ENCODE measurements at regions not wholly inside any gene's neighbourhood (a gene's known extent, or its start where the extent isn't known, plus 50 kb on each side); places are given as distances from the start of the nearest gene placed in this dataset.

- intact Hi-C loops (cut with DNase I), result no loop called here
- DNase-seq (ENCODE audit: low spot score), result no peak
These were observed 923.6 kb upstream of the TENM3 start for GRCh38 chr4:181319629-181320028.

- intact Hi-C loops (cut with DNase I), result no loop called here
- DNase-seq (ENCODE audit: low spot score), result no peak
These were observed 920.1 kb upstream of the TENM3 start for GRCh38 chr4:181323061-181323460.

GRCh38 chr4:181330654-181331201, 912.5 kb upstream of the TENM3 start:
- intact Hi-C loops (cut with DNase I), result no loop called here
- no peak for DNase-seq (ENCODE audit: low spot score)

- no peak for DNase-seq (ENCODE audit: low spot score)
- intact Hi-C loops (cut with DNase I), result no loop called here
These were observed 912.0 kb upstream of the TENM3 start for GRCh38 chr4:181331214-181331613.

GRCh38 chr4:181345931-181346330, 897.3 kb upstream of the TENM3 start:
- intact Hi-C loops (cut with DNase I), result no loop called here

GRCh38 chr4:181350615-181351415, 892.4 kb upstream of the TENM3 start:
- DNase-seq (ENCODE audit: low spot score), result no peak
- intact Hi-C loops (cut with DNase I), result no loop called here

More at GRCh38 chr4:181345931-181346330, 897.3 kb upstream of the TENM3 start:
- no peak for DNase-seq (ENCODE audit: low spot score)

GRCh38 chr4:181364504-181364903, 878.7 kb upstream of the TENM3 start:
- no peak for DNase-seq (ENCODE audit: low spot score)
- intact Hi-C loops (cut with DNase I), result no loop called here

- DNase-seq (ENCODE audit: low spot score), result no peak
- intact Hi-C loops (cut with DNase I), result no loop called here
These were observed 877.5 kb upstream of the TENM3 start for GRCh38 chr4:181365671-181366070.

- intact Hi-C loops (cut with DNase I), result no loop called here
- DNase-seq (ENCODE audit: low spot score), result no peak
These were observed 871.2 kb upstream of the TENM3 start for GRCh38 chr4:181372014-181372413.

- no peak for DNase-seq (ENCODE audit: low spot score)
- intact Hi-C loops (cut with DNase I), result no loop called here
These were observed 867.1 kb upstream of the TENM3 start for GRCh38 chr4:181376058-181376457.

GRCh38 chr4:181388061-181388460, 855.1 kb upstream of the TENM3 start:
- intact Hi-C loops (cut with DNase I), result no loop called here

GRCh38 chr4:181416966-181417365, 826.2 kb upstream of the TENM3 start:
- no peak for DNase-seq (ENCODE audit: low spot score)
- intact Hi-C loops (cut with DNase I), result no loop called here

More at GRCh38 chr4:181388061-181388460, 855.1 kb upstream of the TENM3 start:
- no peak for DNase-seq (ENCODE audit: low spot score)

- DNase-seq (ENCODE audit: low spot score), result no peak
- intact Hi-C loops (cut with DNase I), result no loop called here
These were observed 824.7 kb upstream of the TENM3 start for GRCh38 chr4:181418496-181418895.

- DNase-seq (ENCODE audit: low spot score), result no peak
- intact Hi-C loops (cut with DNase I), result no loop called here
These were observed 822.3 kb upstream of the TENM3 start for GRCh38 chr4:181420950-181421349.

- intact Hi-C loops (cut with DNase I), result no loop called here
- no peak for DNase-seq (ENCODE audit: low spot score)
These were observed 818.7 kb upstream of the TENM3 start for GRCh38 chr4:181424362-181425016.

- intact Hi-C loops (cut with DNase I), result no loop called here
- no peak for DNase-seq (ENCODE audit: low spot score)
These were observed 816.1 kb upstream of the TENM3 start for GRCh38 chr4:181427076-181427475.

GRCh38 chr4:181431006-181431405, 812.2 kb upstream of the TENM3 start:
- intact Hi-C loops (cut with DNase I), result no loop called here
- no peak for DNase-seq (ENCODE audit: low spot score)

GRCh38 chr4:181431661-181432060, 811.5 kb upstream of the TENM3 start:
- DNase-seq (ENCODE audit: low spot score), result no peak
- intact Hi-C loops (cut with DNase I), result no loop called here

- DNase-seq (ENCODE audit: low spot score), result no peak
These were observed 810.9 kb upstream of the TENM3 start for GRCh38 chr4:181432335-181432734.

GRCh38 chr4:181437895-181438294, 805.3 kb upstream of the TENM3 start:
- no peak for DNase-seq (ENCODE audit: low spot score)
- intact Hi-C loops (cut with DNase I), result no loop called here

More at GRCh38 chr4:181432335-181432734, 810.9 kb upstream of the TENM3 start:
- intact Hi-C loops (cut with DNase I), result no loop called here

- intact Hi-C loops (cut with DNase I), result no loop called here
- DNase-seq (ENCODE audit: low spot score), result no peak
These were observed 804.6 kb upstream of the TENM3 start for GRCh38 chr4:181438641-181439040.
